HS-5 (cell line): ENCODE measurements at regions not wholly inside any gene's neighbourhood (a gene's known extent, or its start where the extent isn't known, plus 50 kb on each side); places are given as distances from the start of the nearest gene placed in this dataset.

Experiments used
- DNase-seq: peaks from one replicate; pipeline ENCODE4 v3.0.0-alpha.2; 2012; ENCODE audit warnings: low read depth

GRCh38 chr20:24102749-24103333, 114.3 kb upstream of the GGTLC1 start:
- peak; percentile 5 for DNase-seq

GRCh38 chr20:24102290-24102689, 113.7 kb upstream of the GGTLC1 start:
- no peak for DNase-seq

GRCh38 chr20:24100370-24101011, 111.9 kb upstream of the GGTLC1 start:
- no peak for DNase-seq

- no peak for DNase-seq
These were observed 110.3 kb upstream of the GGTLC1 start for GRCh38 chr20:24098886-24099285.

- no peak for DNase-seq
These were observed 109.1 kb upstream of the GGTLC1 start for GRCh38 chr20:24097506-24098245.

- no peak for DNase-seq
These were observed 108.4 kb upstream of the GGTLC1 start for GRCh38 chr20:24096864-24097450.

GRCh38 chr20:24096264-24096663, 107.7 kb upstream of the GGTLC1 start:
- DNase-seq = no peak

- DNase-seq = no peak
These were observed 107.2 kb upstream of the GGTLC1 start for GRCh38 chr20:24095756-24096155.

- no peak for DNase-seq
These were observed 106.7 kb upstream of the GGTLC1 start for GRCh38 chr20:24095303-24095702.

- DNase-seq = no peak
These were observed 101.0 kb upstream of the GGTLC1 start for GRCh38 chr20:24089576-24089975.

- DNase-seq = no peak
These were observed 97.5 kb upstream of the GGTLC1 start for GRCh38 chr20:24086121-24086520.

GRCh38 chr20:24084281-24084680, 95.7 kb upstream of the GGTLC1 start:
- DNase-seq = no peak

GRCh38 chr20:24081077-24081476, 92.5 kb upstream of the GGTLC1 start:
- DNase-seq = no peak

- no peak for DNase-seq
These were observed 91.3 kb upstream of the GGTLC1 start for GRCh38 chr20:24079661-24080412.

- DNase-seq = no peak
These were observed 88.6 kb upstream of the GGTLC1 start for GRCh38 chr20:24077145-24077544.

GRCh38 chr20:24070679-24071078, 82.1 kb upstream of the GGTLC1 start:
- no peak for DNase-seq

- DNase-seq = no peak
These were observed 77.6 kb upstream of the GGTLC1 start for GRCh38 chr20:24066076-24066700.

- DNase-seq = no peak
These were observed 76.3 kb upstream of the GGTLC1 start for GRCh38 chr20:24064915-24065314.

- no peak for DNase-seq
These were observed 75.5 kb upstream of the GGTLC1 start for GRCh38 chr20:24064092-24064491.

- DNase-seq = no peak
These were observed 74.5 kb upstream of the GGTLC1 start for GRCh38 chr20:24063100-24063499.

- no peak for DNase-seq
These were observed 72.4 kb upstream of the GGTLC1 start for GRCh38 chr20:24060851-24061590.
